Esophagus muscularis mucosa (tissue), 4 donors: ENCODE measurements at regions not wholly inside any gene's neighbourhood (a gene's known extent, or its start where the extent isn't known, plus 50 kb on each side); places are given as distances from the start of the nearest gene placed in this dataset.

ENCODE experiments used
- DNase-seq: peaks from one replicate; pipeline ENCODE4 v3.0.0-alpha.2; 2017; ENCODE audit errors: extremely low spot score
- H3K27ac ChIP-seq, 4 donors: fragments of 200-600 bp; sonication (generic); replicated peaks in 1 of 4; 1 replicate in 3 of 4; 2 replicates in 1 of 4; pipeline ENCODE4 v1.5.1; 2016 to 2019; ENCODE audit warnings: mild to moderate bottlenecking in 1 of 4
- H3K27me3 ChIP-seq, 4 donors: fragments of 200-600 bp; sonication (generic); one replicate each; pipeline versions ENCODE4 v1.5.1 to v1.6.0; 2016 to 2019
- H3K36me3 ChIP-seq, 4 donors: fragments of 200-600 bp; sonication (generic); one replicate each; pipeline ENCODE4 v1.5.1; 2016 to 2019
- H3K4me1 ChIP-seq, 4 donors: fragments of 200-600 bp; sonication (generic); one replicate each; pipeline ENCODE4 v1.5.1; 2016 to 2019
- H3K4me3 ChIP-seq, 4 donors: fragments of 200-600 bp; sonication (generic); 1 replicate in 2 of 4; 2 replicates in 2 of 4; pipeline ENCODE4 v1.5.1; 2016 to 2019; ENCODE audit warnings: mild to moderate bottlenecking in 4 of 4, moderate library complexity in 1 of 4
- H3K9me3 ChIP-seq, 4 donors: fragments of 200-600 bp; sonication (generic); 1 replicate in 3 of 4; 2 replicates in 1 of 4; pipeline ENCODE4 v1.5.1; 2016 to 2019
- EP300 ChIP-seq: sonication (generic); formaldehyde crosslinking; IDR thresholded peaks from one replicate; pipeline ENCODE4 v1.6.1; 2017; ENCODE audit warnings: antibody characterized with exemption
- POLR2A ChIP-seq: fragments of 450-650 bp; IDR thresholded peaks from one replicate; pipeline ENCODE4 v1.6.1; 2017; ENCODE audit warnings: antibody characterized with exemption, moderate library complexity, mild to moderate bottlenecking, low read depth
- POLR2AphosphoS5 ChIP-seq, 2 donors: sonication (generic); formaldehyde crosslinking; IDR thresholded peaks; one replicate each; pipeline ENCODE4 v1.6.1; 2017; ENCODE audit warnings: antibody characterized with exemption in 2 of 2
- WGBS: methylation state at CpG from one replicate; pipeline ENCODE4 v1.1.5; 2018; 5-methylcytosine and 5-hydroxymethylcytosine counted together
- intact Hi-C: fragments of 100-400 bp; cut with DNase I; formaldehyde crosslinking; loops from one replicate; pipeline ENCODE4 v1.15.1; 2023
- TF ChIP-seq, protein P1 (sequence below), 3 experiments: fragments of 200-600 bp in 2 of 3; fragments of 450-650 bp in 1 of 3; sonication (generic) in 2 of 3; IDR thresholded peaks; one replicate each; pipeline ENCODE4 v1.5.1; 2017 to 2019; ENCODE audit warnings: antibody characterized with exemption in 3 of 3, mild to moderate bottlenecking in 2 of 3, moderate library complexity in 1 of 3

DNA sequence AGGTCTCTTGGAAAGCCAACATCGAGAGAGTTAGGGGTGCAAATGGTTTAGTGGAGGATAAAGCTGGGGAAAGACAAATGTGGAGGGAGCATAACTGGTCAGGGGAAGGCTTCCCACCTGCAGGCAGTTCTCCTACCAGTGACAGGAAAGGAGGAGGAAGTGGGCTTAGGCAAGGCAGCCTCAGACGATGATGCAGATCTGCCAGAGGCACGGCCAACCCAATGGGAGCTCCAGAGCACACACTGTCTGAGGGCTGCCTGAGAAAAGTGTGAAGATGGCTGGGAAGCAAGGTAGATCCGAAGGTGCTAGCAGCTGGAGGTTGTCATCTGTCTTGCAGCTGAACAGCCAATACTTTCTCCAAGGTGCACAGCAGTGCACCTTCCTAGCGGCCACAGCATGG is 178.8 kb downstream of the C7orf25 start:
- Histone ChIP-seq H3K27ac (no peak overlapping the region), H3K4me1 (peaks cover 0 to 6% (median 1%) of the 10 kb centered on the region in 4 donors), H3K36me3 (no peaks in the 10 kb centered on the region), H3K4me3 (no peak overlapping the region), H3K9me3 (no peaks in the 10 kb centered on the region), H3K27me3 (no peaks in the 10 kb centered on the region)
- DNase-seq, result no peak
- intact Hi-C loops, result no loop called here
- TF ChIP-seq, protein P1, sequence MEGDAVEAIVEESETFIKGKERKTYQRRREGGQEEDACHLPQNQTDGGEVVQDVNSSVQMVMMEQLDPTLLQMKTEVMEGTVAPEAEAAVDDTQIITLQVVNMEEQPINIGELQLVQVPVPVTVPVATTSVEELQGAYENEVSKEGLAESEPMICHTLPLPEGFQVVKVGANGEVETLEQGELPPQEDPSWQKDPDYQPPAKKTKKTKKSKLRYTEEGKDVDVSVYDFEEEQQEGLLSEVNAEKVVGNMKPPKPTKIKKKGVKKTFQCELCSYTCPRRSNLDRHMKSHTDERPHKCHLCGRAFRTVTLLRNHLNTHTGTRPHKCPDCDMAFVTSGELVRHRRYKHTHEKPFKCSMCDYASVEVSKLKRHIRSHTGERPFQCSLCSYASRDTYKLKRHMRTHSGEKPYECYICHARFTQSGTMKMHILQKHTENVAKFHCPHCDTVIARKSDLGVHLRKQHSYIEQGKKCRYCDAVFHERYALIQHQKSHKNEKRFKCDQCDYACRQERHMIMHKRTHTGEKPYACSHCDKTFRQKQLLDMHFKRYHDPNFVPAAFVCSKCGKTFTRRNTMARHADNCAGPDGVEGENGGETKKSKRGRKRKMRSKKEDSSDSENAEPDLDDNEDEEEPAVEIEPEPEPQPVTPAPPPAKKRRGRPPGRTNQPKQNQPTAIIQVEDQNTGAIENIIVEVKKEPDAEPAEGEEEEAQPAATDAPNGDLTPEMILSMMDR (IDR thresholded peaks at IDR 0.05), result no peak
- TF ChIP-seq POLR2AphosphoS5 (IDR thresholded peaks at IDR 0.05) (no peak), POLR2A (no peak)
- WGBS, result 64% methylated on average over 4 of the region's 5 CpGs

DNA sequence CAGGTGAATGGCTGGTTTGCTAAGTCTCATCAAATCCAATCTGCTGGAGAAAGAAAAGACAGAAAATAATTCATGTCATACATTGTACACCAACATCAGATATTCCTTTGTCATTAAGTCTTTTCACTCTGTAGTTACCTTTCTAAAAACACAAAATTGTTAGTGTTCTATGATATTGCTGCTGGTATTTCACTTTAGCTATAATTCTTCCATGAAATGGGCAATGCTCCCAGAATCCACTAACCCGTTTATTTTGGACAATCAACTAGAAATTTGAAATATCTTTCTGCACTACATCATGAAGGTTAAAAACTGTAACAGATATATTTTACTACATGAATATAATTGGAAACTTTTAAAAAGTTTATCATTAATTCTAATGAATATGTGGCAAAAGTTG is 181.3 kb downstream of the C7orf25 start:
- H3K9me3 ChIP-seq, result no peaks in the 10 kb centered on the region
- intact Hi-C loops, result no loop called here
- no peak for TF ChIP-seq POLR2AphosphoS5 (IDR thresholded peaks at IDR 0.05)
- TF ChIP-seq, protein P1 (IDR thresholded peaks at IDR 0.05), result no peak
- no peak for DNase-seq
- WGBS, result 34% methylated on average over 1 of the region's 1 CpG
- no peaks in the 10 kb centered on the region for H3K36me3 ChIP-seq
- no peak overlapping the region for H3K27ac ChIP-seq
- no peak overlapping the region for H3K4me3 ChIP-seq
- H3K27me3 ChIP-seq, result no peaks in the 10 kb centered on the region
- peaks cover 0 to 6% (median 1%) of the 10 kb centered on the region in 4 donors for H3K4me1 ChIP-seq

DNA sequence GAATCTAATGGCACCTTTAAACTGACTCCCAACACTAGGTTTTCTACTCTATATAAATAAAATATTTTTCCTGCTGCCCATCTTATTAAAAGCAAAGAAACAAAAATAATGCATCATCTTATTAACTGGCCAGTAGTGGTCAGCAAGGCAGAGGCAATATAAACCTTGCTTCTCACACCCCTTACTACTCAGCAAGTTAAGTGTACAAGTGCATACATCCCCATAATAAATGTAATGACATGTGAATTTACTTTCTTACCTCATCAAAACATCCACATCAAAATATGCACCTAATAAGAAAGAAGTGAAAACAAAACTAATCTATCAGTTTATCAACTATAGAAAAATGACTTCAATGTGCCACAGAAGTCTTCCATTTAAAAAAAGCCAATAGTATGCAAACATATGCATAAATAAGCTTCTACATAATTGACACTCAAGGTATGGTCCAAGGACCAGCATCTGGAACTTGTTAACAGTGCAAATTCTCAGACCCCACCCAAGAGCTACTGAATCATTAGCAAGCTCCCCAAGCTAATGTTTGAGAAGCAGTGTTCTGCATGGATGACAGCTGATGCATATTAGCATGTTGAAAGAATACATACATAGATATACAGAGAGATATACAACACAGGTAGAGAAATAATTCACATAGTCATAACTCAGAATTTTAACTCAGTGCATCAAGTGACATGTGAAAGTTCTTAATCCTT is 182.7 kb downstream of the C7orf25 start:
- no peak overlapping the region for H3K4me3 ChIP-seq
- TF ChIP-seq EP300 (no peak), POLR2AphosphoS5 (IDR thresholded peaks at IDR 0.05) (no peak), POLR2A (no peak)
- TF ChIP-seq, protein P1 (IDR thresholded peaks at IDR 0.05), result no peak
- no peaks in the 10 kb centered on the region for H3K27me3 ChIP-seq
- no peaks in the 10 kb centered on the region for H3K36me3 ChIP-seq
- no peaks in the 10 kb centered on the region for H3K9me3 ChIP-seq
- H3K27ac ChIP-seq, result no peak overlapping the region
- DNase-seq, result no peak
- intact Hi-C loops, result no loop called here
- peaks cover 0 to 6% (median 1%) of the 10 kb centered on the region in 4 donors for H3K4me1 ChIP-seq

DNA sequence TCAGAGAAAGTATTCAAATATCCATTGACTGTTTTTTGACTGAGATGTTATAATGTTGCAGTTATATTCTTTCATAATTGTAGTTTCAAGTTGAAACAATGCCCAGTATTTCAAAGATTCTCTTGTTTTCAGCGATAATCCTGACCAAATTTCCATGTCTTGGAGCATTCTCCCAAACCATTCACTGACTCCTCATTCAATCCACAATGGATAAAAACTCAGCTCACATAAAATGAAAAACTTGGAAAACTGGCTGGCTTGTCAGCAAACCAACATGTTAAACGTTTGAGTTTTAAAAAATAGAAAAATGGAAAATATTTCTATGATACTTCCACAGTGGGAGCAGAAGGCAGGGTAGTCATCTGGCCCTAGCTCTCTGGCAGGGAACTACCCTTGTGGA is 184.4 kb downstream of the C7orf25 start:
- no peak for DNase-seq
- no peaks in the 10 kb centered on the region for H3K27me3 ChIP-seq
- no peaks in the 10 kb centered on the region for H3K9me3 ChIP-seq
- no peaks in the 10 kb centered on the region for H3K36me3 ChIP-seq
- H3K4me1 ChIP-seq, result peaks cover 0 to 6% (median 1%) of the 10 kb centered on the region in 4 donors
- 59% methylated on average over 2 of the region's 2 CpGs for WGBS
- intact Hi-C loops, result no loop called here
- TF ChIP-seq POLR2AphosphoS5 (IDR thresholded peaks at IDR 0.05) (no peak), EP300 (no peak), POLR2A (no peak)
- TF ChIP-seq, protein P1 (IDR thresholded peaks at IDR 0.05), result no peak
- H3K4me3 ChIP-seq, result no peak overlapping the region
- H3K27ac ChIP-seq, result no peak overlapping the region
